NCI-H2196 treated with DMSO at 0.1 percent for 48 hours (cell line): ENCODE measurements at regions not wholly inside any gene's neighbourhood (a gene's known extent, or its start where the extent isn't known, plus 50 kb on each side); places are given as distances from the start of the nearest gene placed in this dataset.
"Not testable (repeated sequence)": the region's sequence is repeated elsewhere in the genome, so short reads cannot be mapped to it uniquely, and the experiment has no call there.

ENCODE experiments used
- DNase-seq: peaks from one replicate; lab custom pipeline; 2025; ENCODE audit not compliant: unreplicated experiment; lab: John Stamatoyannopoulos, UW

DNA sequence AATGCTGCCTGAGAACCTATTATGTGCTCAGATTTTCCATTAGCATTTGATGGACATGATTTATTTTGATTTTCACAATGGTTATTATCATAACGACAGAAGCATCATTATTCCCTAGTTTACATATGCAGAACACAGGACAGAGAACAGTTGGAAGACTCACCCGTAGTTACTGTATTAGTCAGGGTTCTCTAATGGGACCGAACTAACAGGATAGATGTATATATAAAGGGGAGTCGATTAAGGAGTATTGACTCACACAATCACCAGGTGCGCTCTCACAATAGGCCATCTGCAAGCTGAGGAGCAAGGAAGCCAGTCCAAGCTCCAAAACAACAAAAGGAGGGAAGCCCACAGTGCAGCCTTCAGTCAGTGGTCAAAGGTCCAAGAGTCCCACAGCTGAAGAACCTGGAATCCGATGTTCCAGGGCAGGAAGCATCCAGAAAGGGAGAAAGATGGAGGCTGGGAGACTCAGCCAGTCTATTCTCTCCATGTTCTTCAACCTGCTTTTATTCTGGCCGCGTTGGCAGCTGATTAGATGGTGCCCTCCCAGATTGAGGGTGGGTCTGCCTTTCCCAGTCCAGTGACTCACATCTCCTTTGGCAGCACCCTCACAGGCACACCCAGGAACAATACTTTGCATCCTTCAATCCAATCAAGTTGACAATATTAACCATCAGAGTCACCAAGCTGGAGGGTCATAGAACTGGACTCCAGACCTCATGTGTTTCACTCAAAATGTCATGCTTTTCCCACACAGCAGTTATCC lies 92.7 kb upstream of the XYLT1 start:
- DNase-seq, result no peak

DNA sequence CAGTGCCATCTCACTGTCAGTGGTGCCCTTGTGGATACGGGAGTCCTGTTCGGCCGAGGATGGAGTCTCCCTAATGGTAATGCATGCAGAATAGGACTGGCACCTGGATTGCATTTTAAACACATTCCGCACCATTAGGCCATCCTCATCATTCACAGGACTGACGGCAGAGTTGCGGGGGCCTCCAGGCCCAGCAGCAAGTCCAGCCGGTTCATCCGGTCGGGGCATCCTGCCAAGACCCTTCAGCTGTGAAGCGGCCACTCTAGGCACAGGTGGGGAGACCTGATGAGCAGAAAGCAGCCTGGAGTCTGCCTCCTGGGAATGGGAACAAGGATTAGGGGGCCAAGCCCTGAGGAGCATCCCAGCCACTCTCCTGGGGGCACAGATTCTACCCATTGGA lies 90.3 kb upstream of the XYLT1 start:
- no peak for DNase-seq

DNA sequence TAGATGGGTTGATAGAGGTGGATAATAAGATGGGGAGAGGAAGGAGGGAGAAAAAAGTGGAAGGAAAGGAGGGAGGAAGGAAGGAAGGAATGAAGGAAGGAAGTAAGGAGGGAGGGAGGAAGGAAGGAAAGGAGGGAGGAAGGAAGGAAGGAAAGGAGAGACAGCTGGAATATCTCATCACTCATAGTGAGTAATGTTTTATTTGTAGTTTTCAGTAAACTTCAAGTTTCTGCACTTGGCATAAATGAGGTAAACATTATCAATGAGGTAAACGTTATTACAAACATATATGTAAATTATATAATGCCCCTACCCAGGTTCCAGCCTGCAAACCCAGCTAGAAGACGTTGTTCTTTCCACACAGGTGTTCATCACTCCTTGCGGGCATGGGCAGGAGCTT lies 89.8 kb upstream of the XYLT1 start:
- no peak for DNase-seq

DNA sequence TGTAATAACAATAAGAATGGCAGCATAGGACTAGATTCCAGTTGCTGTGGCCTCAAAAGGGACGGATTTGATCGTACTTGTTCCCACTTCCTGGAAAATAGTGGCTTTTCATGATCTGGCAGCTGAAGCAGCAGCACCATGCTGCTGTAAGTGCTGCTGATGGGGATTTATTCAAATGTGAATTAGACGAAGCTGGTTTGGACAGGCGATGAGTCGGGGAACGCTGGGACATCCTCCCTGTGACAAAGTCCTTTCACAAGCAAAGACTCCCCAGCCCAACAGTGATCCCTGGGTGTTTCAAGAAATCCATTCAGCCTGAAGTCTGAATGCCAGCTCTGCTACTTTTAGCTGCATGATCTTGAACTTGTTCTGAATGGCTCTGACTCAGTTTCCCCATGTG lies 88.6 kb upstream of the XYLT1 start:
- no peak for DNase-seq

DNA sequence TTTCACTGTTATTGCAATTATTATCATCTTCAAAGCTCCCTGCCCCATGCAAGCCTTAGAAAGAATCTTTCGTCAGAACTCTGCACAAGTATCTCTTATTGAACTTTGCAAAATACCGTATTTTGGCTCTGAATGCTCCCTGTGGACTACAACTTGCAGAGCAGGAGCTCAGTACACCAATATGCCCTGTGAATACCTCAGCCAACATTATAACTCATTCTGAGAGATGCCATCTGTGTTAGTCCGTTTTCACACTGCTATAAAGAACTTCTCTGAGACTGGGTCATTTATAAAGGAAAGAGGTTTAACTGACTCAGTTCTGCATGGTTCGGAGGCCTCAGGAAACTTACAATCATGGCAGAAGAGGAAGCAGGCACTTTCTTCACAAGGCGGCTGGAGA lies 87.2 kb upstream of the XYLT1 start:
- DNase-seq, result no peak

DNA sequence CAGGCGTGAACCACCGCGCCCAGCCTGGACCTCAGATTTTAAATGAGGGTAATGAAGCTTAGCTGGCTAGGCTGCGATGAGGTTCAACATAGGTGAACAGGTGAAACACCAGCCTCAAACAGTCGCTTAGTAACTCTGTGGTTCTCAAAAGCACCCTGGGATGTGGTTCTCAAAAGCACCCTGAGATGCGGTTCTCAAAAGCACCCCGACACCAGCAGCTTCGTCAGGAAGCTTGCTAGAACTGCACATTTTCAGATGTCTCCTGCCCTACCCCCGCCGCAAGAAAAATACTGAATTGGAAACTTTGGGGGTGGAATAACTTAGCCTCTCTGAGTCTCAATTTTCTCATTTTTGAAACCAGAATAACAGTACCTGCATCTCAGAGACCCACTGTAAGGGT lies 86.7 kb upstream of the XYLT1 start:
- no peak for DNase-seq

DNA sequence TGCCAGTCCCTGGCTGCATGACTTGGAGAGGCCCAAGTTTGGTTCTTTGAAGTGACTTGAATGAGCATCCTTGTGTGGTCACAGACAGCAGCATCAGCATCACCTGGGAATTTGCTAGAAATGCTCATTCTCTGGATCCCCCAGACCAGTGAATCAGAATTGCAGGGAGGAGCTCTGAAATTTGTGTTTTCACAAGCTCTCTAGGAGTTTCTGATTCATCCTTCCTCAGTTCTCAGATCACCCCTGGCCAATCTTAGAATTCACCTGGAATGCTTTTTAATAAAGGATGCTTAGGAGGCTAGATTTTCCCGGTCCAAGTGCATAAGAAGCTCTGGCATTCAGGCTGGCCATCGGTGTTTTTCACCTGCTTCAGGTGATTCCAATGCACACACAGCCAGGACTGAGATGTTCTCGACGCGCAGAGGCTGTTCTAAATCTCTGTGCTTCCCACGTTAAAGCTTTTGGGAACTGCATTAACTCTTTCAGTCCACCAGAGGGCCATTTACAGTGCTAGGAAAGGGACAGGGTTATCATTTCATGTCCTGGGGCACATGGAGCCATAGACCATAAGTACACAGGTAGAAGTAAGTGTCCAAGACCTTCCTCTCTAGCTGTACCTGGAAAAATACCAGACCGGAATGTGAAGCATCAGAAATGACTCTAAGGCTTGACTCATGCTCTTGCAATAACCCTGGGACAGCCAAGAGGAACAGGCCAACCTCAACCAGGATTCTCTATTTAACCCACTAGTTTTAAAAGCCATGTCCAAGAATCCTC lies 85.7 kb upstream of the XYLT1 start:
- peak; percentile 5 for DNase-seq

DNA sequence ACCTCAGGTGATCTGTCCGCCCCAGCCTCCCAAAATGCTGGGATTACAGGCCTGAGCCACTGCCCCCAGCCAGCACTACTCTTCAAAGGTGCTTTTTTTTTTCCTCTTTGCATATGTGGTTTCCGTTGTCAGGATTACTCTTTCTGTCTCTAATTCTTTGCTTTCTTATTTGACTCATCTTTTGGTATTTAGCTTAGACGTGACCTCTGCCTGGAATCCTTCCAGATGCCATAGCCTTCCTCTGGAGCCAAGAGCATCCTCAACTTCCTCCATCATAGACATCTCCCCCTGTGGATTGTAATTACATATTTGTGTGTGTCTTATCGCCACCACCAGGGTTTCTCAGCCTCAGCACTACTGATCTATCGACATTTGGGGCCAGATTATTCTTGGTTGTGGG lies 84.4 kb upstream of the XYLT1 start:
- no peak for DNase-seq

DNA sequence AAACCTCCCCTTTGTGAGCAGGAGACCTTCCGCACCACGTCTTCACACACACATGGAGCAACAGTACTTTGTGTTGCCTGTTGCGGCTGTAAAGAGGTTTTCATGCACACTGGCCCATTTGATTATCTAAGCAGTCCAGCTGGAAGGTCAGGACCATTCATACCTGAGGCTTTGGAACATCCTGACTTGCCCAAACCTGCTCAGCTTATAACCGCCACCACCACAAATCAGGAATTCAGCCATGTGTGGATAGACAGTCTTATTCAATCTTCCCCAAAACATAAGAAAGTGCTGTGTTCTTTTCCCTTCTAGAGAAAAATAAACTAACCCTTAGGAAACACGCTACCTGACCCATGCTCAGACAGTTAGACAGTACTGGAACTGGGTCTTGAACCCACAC lies 81.6 kb upstream of the XYLT1 start:
- DNase-seq, result no peak

DNA sequence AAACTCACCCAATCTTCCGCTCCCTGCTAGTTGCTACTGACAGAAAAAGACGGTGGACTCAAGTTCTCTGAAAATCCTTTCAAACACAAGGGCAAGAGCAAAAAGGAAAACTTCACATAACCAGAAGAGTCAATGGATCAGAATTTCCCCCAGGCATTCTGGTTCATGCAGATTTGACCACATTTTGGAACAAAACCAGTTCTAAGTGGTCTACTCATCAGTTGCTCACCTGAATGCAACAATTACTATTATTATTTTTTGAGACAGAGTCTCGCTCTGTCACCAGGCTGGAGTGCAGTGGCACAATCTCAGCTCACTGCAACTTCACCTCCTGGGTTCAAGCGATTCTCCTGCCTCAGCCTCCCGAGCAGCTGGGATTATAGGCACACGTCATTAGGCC lies 80.9 kb upstream of the XYLT1 start:
- DNase-seq, result not testable (repeated sequence)

DNA sequence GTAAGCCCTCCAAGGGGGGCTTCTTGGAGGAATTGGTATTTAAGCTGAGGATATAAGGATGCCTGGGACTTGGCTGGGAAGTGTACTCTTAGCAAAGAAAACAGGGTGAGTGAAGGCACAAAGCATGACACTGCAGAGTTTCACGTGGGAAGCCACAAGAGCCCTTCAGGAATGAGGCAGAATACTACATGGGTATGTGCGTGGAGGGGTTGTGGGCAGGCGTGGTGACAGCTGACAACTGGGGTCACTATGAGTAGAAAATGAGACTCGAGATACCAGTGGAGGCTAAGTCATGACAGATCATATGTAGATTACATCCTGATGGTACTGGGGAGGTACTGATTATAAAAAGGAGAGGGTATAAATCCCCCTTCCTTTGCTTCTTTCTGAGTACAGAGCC lies 78.1 kb upstream of the XYLT1 start:
- DNase-seq, result no peak

DNA sequence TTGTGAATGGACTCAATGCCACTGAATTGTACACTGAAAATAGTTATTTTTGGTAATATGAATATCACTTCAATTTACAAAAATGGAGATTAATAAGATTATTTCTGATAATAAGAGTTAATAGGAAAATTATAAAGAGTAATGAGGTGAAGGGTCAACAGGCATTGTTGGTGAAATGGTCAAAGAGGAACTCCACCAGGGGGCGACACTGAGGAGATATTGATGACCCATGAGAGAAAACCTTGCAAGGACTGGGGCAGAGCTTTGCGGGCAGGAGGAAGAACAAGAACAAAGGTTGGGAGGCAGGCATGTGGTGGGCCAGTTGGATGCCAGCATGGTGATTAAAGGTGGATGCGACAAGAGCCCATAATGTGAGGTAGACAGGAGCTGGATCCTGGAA lies 74.0 kb upstream of the XYLT1 start:
- DNase-seq, result no peak

DNA sequence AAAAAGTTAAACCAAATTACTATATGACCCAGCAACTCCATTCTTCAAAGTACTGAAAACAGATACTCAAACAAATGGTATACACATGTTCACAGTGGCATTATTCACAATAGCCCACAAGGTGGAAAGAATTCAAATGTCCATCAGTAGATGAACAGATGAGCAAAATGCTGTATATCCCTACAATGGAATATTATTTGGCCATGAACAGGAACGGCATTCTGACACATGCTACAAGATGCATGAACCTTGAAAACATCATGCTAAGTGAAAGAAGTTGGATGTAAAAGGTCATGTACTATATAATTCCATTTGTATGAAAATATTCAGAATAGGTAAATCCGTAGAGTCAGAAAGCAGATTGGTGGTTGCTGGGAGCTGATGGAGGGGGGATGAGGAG lies 73.5 kb upstream of the XYLT1 start:
- no peak for DNase-seq

DNA sequence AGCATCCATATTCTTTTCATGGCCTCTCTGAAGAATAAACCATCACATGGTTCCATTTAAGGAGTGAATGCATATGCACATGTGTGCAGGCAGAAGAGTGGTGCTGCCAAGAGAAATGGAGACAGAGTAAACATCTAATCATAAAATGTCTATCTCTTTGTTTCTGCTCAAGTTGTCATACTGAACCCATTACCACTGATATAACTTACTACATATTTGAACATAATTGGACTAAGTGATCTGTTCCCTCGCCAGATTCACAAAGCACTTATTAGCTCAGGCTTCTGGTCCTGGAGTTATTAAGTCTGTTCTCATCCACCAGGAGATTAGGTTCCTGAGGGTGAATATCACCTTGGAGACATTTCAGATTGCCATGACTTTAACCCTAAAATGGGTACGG lies 72.3 kb upstream of the XYLT1 start:
- DNase-seq, result no peak

DNA sequence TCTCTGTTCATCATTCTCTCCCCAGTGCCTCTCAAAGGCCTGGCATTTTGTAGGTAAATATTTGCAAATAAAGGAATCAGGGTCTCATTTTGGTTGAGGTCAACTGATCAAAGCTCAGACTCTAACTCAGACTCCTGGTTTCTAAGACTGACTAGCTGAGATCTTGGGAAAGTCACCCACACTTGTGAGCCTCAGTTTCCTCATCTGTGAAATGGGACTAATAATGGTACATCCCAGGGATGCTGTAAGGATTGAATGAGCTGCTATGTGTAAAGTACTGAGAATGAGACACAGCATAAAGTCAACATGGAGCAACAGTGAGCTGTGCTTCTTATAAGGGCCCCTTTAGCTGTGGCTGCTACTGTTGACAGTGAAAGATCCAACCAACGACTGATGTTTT lies 70.6 kb upstream of the XYLT1 start:
- DNase-seq, result no peak

DNA sequence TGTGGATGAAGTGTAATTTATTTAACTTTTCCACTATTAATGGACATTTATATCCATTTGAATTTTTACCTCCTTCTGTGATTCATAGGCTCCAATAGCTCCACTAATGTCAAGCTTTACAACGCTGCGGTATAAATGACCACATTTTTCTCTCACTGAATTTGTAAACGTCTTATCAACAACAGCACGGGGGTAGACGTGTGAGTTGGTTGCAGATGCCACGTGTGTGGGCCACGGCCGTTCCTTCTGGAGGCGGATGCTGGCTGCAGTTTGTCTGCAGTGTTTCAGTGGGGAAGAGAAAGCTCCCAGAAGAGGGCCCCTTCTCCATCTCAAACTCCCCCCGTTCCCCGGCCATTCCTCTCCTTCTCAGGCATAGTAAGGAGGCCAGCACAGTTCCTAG lies 68.2 kb upstream of the XYLT1 start:
- no peak for DNase-seq

DNA sequence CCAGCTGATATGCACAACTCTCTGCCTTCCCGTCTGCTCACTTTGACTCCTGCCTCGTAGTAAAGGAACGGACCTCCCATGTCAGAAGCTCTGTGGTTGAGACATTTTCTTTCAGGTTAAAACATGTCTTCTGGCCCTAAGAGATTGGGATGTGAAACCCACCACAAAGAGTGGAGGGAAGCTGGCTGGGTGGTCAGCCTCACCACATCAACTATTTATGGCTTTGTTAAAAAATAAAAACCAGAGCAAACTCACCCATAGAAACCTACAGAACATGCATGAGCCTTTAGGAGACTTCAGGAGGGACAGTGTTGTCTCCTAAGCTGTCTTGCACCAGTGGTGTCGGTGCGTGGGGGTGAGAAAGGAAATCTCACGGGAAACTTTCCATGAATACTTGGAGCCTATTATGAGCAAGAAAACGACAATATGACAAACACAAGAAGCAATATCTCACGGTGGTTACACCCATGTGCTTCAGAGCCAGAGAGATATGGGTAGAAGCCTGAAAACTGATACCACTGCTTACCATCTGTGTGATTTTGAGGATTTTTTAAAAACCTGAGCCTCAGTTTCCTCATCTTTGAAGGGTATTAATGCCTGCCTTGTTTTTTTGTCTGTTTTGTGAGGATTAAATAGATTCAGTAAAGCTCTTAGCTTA lies 61.7 kb upstream of the XYLT1 start:
- no peak for DNase-seq

DNA sequence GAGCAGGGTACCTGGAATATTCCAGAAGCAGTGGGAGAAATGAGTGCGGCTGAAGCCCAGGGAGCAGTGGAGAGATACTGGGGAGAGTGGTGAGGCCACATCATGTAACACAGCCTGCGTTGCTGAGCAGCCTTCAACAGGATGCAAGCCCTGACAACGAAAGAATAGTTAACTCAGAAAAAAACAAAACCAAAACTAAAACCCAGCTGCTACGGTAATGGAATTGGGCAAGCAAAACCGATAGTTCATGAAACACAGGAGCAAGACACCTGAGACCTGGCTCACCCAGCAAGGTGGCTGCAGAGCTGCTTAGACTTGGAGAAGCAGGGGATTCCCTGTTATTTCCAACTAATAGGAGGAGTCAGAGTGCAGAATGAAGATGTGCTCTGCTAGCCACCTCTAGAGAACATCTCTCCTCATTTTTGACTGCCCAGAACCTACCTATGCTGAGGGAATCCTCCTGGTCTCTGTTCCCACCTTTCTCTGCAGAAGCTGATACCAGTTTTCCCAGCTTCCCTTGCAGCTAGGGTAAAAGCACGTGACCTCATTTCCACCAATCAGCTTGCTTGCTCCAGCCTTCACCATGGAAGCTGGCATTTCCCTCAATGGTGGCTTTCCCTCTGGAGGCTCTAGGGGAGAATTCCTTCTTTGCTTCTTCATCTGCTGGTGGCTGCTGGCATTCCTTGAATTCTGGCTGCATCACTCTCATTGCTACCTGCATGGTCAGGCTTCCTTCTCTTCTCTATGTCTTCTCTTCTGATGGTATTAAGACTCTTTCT lies 59.4 kb upstream of the XYLT1 start:
- no peak for DNase-seq

DNA sequence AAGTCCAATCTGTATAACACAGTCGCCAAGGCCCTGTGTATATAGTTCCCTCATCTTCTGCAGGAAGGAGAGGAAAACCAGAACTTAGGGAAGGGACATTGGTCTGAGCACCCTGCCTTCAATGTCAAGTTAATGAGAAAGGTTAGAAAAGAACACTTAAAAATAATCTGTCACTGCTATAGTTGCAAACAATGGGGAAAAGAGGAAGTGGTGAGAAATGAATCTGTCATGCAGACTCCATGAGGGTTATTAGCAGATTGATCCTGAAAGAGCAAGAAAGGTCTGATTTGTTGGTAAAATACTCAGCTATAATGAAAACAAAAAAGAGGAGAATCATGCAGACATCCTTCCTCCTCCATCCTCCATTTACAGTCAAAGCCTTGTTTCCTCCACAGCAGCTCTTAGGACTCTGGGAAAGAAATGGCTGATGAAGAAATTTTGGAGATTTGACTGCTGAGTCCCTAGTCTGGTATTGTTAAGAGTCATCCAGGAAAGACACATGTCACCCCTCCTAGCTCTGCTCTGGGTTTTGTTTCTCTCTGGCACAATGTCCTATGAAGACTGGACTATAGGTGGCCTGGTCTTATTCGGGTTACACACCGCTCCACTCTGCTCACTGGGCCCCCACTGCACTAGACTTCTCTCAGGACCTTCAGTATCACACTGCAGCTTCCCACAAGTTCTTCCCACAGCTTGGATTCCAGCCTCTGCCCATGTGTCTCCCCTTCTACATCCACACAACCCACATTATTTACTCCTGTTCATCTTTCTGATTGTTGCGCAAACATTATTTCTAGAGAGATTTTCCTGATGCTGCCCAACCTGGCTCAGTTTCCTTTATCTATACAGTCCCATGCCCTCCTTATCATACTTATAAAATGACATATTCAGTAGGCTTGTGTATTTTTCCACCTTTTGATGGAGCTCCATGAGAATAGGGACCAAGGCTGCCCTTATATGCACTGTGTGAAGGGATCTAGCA lies 56.5 kb upstream of the XYLT1 start:
- no peak for DNase-seq

DNA sequence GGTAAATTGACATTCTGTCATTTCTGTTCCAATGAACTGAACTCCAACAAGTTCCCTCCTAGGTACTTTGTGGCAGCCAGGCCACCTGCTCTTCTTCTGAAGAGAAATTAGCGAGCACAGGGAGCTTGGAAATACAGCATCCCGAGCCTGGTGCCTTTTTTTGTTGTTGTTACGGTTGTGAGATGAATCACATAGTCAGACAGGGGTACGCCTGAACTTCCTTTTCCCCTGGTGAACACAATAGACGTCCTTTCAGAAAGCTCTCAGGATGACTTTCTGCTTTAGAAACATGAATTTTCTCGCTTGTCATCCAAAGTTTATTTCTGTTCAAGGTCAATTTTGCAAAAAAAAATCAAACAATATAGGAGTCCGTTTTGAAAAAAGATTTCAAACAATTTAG lies 53.9 kb upstream of the XYLT1 start:
- no peak for DNase-seq
